Prostate gland (tissue), 2 donors: ENCODE measurements at regions not wholly inside any gene's neighbourhood (a gene's known extent, or its start where the extent isn't known, plus 50 kb on each side); places are given as distances from the start of the nearest gene placed in this dataset.
"Not testable (repeated sequence)": the region's sequence is repeated elsewhere in the genome, so short reads cannot be mapped to it uniquely, and the experiment has no call there.

Experiments used
- CTCF ChIP-seq, 4 experiments: fragments of 200-600 bp in 2 of 4; fragments of 450-650 bp in 2 of 4; sonication (generic) in 2 of 4; IDR thresholded peaks; 1 replicate in 3 of 4; 2 replicates in 1 of 4; pipeline ENCODE4 v1.5.1; 2016 to 2019; ENCODE audit warnings: antibody characterized with exemption in 4 of 4, mild to moderate bottlenecking in 2 of 4, moderate library complexity in 2 of 4
- POLR2A ChIP-seq: fragments of 450-650 bp; IDR thresholded peaks from one replicate; pipeline ENCODE4 v1.6.1; 2016; ENCODE audit warnings: antibody characterized with exemption, mild to moderate bottlenecking
- POLR2AphosphoS5 ChIP-seq: sonication (generic); formaldehyde crosslinking; IDR thresholded peaks from one replicate; pipeline ENCODE4 v1.6.1; 2017; ENCODE audit warnings: antibody characterized with exemption

- TF ChIP-seq POLR2A; CTCF (IDR thresholded peaks at IDR 0.05); POLR2AphosphoS5: not testable (repeated sequence)
Measured at GRCh38 chr13:31584221-31584620, 155.1 kb upstream of the RXFP2 start.
